ENCODE measurements at regions not wholly inside any gene's neighbourhood (a gene's known extent, or its start where the extent isn't known, plus 50 kb on each side); places are given as distances from the start of the nearest gene placed in this dataset.

GRCh38 chr3:59138966-59139365, 89.1 kb upstream of the CFAP20DC start:
- Histone ChIP-seq H3K4me1 (ENCODE audit: insufficient read depth) (no peaks in the 10 kb centered on the region), H3K9me3 (no peaks in the 10 kb centered on the region), H3K27ac (no peak overlapping the region), H3K27me3 (no peaks in the 10 kb centered on the region), H3K4me3 (no peak overlapping the region), H3K36me3 (no peaks in the 10 kb centered on the region)
- TF ChIP-seq EP300 (IDR thresholded peaks at IDR 0.05) (no peak), POLR2A (IDR thresholded peaks at IDR 0.05) (no peak)
- TF ChIP-seq, protein P1, sequence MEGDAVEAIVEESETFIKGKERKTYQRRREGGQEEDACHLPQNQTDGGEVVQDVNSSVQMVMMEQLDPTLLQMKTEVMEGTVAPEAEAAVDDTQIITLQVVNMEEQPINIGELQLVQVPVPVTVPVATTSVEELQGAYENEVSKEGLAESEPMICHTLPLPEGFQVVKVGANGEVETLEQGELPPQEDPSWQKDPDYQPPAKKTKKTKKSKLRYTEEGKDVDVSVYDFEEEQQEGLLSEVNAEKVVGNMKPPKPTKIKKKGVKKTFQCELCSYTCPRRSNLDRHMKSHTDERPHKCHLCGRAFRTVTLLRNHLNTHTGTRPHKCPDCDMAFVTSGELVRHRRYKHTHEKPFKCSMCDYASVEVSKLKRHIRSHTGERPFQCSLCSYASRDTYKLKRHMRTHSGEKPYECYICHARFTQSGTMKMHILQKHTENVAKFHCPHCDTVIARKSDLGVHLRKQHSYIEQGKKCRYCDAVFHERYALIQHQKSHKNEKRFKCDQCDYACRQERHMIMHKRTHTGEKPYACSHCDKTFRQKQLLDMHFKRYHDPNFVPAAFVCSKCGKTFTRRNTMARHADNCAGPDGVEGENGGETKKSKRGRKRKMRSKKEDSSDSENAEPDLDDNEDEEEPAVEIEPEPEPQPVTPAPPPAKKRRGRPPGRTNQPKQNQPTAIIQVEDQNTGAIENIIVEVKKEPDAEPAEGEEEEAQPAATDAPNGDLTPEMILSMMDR (IDR thresholded peaks at IDR 0.05) = no peak
- DNase-seq = no peak
- WGBS, 3 donors = 97 to 98% (median 97%) methylated on average over 7 of the region's 7 CpGs
- intact Hi-C loops (cut with DNase I) = no loop called here

- Histone ChIP-seq H3K4me1 (ENCODE audit: insufficient read depth) (no peaks in the 10 kb centered on the region), H3K4me3 (no peak overlapping the region), H3K36me3 (no peaks in the 10 kb centered on the region), H3K9me3 (no peaks in the 10 kb centered on the region), H3K27ac (no peak overlapping the region), H3K27me3 (no peaks in the 10 kb centered on the region)
- intact Hi-C loops (cut with DNase I) = no loop called here
- 90 to 98% (median 96%) methylated on average over 1 of the region's 1 CpG for WGBS, 3 donors
- DNase-seq = no peak
- TF ChIP-seq, protein P1 (IDR thresholded peaks at IDR 0.05) = no peak
- TF ChIP-seq EP300 (IDR thresholded peaks at IDR 0.05) (no peak), POLR2A (IDR thresholded peaks at IDR 0.05) (no peak)
Measured at GRCh38 chr3:59137415-59137814, 87.6 kb upstream of the CFAP20DC start.

- DNase-seq = no peak
- Histone ChIP-seq H3K36me3 (no peaks in the 10 kb centered on the region), H3K4me3 (no peak overlapping the region), H3K9me3 (no peaks in the 10 kb centered on the region), H3K27ac (no peak overlapping the region), H3K4me1 (ENCODE audit: insufficient read depth) (no peaks in the 10 kb centered on the region), H3K27me3 (no peaks in the 10 kb centered on the region)
- intact Hi-C loops (cut with DNase I) = no loop called here
- WGBS, 3 donors = 78 to 95% (median 92%) methylated on average over 2 of the region's 2 CpGs
- TF ChIP-seq EP300 (IDR thresholded peaks at IDR 0.05) (no peak), POLR2A (IDR thresholded peaks at IDR 0.05) (no peak)
- TF ChIP-seq, protein P1 (IDR thresholded peaks at IDR 0.05) = no peak
Measured at GRCh38 chr3:59136081-59136480, 86.3 kb upstream of the CFAP20DC start.

DNA sequence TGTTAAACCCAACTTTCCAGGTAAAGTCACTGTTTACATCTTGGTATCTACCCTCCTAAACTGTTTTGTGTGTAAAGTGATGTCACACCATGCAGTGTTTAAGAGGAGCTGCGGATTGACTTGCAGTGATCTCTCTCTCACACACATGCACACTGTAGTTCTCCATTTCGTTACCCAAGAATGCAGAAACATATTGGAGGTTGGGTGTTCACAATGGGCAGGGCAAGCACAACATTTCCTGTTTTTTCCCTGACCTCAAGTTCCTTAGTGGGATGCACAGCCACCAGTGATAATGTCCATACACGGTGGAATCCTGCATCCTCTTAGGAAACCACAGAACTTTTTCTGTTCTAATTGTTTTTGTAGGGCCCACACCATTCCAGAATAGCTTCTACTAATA, 85.3 kb upstream of the CFAP20DC start:
- intact Hi-C loops (cut with DNase I) = no loop called here
- 59 to 73% (median 71%) methylated on average over 3 of the region's 3 CpGs for WGBS, 3 donors
- no peak for DNase-seq

More for the DNA sequence above, 85.3 kb upstream of the CFAP20DC start:
- TF ChIP-seq, protein P1 (IDR thresholded peaks at IDR 0.05) = no peak
- TF ChIP-seq EP300 (IDR thresholded peaks at IDR 0.05) (no peak), POLR2A (IDR thresholded peaks at IDR 0.05) (no peak)
- Histone ChIP-seq H3K27ac (no peak overlapping the region), H3K36me3 (no peaks in the 10 kb centered on the region), H3K4me3 (no peak overlapping the region), H3K4me1 (ENCODE audit: insufficient read depth) (no peaks in the 10 kb centered on the region), H3K9me3 (no peaks in the 10 kb centered on the region), H3K27me3 (no peaks in the 10 kb centered on the region)
